NCI-H146 (cell line): ENCODE measurements at regions not wholly inside any gene's neighbourhood (a gene's known extent, or its start where the extent isn't known, plus 50 kb on each side); places are given as distances from the start of the nearest gene placed in this dataset.
"Not testable (repeated sequence)": the region's sequence is repeated elsewhere in the genome, so short reads cannot be mapped to it uniquely, and the experiment has no call there.

ENCODE experiments used
- DNase-seq: peaks from one replicate; lab custom pipeline; 2025; lab: John Stamatoyannopoulos, UW

DNA sequence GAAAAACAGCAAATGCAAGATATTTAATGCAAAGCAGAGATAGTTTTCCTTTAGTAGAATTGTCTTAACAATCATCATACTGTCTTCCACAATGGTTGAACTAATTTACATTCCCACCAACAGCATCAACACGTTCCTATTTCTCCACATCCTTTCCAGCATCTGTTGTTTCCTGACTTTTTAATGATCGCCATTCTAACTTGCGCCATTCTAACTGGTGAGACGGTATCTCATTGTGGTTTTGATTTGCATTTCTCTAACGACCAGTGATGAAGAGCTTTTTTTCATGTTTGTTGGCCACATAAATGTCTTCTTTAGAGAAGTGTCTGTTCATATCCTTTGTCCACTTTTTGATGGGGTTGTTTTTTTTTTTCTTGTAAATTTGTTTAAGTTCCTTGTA is 388.3 kb downstream of the IRS2 start:
- DNase-seq, result not testable (repeated sequence)

DNA sequence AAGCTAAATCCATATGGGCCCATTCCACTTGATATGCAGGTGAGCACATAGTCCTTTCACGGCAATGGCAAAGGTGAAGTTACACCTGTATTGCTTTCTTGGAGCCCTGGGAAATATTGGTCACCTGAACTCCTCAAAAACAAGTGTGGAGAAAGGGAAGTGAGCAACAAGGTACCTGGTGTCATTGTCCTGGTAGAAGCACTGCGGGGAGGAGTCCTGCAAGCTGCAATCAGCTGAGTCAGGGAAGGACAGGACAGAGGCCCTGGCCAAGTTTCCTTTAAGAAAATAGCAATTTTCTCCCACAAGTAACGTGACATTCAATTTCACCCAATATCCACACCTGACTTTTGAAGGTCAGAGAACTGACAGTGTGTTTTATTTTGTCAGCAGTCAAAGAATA is 389.1 kb downstream of the IRS2 start:
- no peak for DNase-seq

DNA sequence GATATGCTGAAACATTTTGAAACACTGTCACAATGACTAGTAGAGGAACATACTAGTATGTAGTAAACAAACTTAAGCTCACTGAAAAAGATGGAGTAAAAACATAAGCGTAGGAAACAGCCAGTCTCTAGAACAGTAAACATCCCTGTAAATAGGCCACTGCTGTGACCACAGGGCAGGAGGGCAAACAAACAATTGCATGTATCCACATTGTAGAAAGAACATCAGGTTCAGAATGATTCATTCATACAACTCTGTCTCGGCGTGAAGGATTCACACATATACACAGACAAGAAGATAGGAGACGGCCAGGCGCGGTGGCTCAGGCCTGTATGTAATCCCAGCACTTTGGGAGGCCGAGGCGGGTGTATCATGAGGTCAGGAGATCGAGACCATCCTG is 390.1 kb downstream of the IRS2 start:
- no peak for DNase-seq

DNA sequence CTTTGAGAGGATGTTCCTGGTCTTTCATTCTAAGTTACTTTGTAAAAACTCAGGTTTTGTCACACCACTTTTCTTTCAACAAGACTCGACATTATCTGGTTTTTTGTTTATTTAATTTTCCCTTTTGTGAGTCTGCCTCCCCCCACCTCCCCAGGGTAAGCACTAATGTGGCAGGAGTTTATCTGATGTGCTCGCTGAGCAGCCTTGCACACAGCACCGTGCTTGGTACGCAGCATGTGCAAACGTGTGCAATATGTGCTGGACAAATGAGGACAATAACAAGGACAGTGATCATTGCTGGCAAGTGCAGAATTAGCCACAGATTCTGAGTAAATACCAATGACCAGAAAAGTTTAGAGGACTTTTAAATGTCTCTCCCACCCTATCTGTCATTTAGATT is 391.4 kb downstream of the IRS2 start:
- no peak for DNase-seq

DNA sequence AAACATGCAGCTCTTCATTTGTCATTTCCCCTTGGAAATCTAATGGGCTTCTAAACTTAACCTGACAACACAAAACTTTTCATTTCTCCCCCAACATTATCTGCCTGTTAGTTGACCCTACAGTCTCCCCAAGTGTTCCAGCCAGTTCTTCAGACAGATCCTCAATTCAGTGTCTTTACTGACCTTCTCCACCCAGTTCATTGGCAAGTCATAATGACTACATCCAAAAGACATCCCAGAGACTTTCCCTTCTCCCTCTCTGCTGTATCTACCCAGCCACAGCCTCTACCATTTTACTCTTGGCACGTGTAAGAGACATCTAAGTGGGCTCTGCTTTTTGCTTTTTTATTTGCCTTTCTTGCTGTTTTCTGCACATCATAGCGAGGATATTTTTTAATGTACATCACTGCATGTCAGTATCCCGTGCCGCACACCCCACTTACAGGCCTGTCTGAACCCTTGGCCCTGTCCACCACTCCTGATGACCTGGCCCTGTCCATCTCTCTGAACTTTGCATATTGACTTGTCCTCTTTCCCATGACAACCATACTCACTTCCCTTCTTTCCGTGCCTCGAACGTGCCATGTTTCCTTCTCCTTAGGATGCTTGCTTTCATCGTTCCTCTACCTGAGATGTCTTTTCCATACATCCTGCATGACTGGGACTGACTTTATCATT is 391.9 kb downstream of the IRS2 start:
- DNase-seq, result no peak

DNA sequence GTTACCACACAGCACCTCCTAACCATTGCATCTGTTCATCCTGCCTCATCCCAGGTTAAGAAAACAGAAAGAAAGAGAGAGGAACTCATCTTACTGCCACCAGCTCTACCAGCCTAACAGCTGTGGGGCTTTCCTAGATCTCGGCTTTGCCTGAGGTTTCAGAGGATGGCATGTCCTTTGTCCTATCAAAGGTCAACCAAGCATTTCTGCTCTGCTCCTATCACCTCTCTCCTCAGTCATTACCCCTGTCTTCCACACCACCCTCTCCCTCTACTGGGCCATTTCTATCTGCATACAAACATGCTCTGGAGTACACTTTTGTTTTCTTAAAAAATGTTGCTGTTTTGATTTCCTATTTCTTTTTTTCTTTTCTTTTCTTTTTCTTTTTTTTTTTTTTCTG is 393.3 kb downstream of the IRS2 start:
- no peak for DNase-seq

DNA sequence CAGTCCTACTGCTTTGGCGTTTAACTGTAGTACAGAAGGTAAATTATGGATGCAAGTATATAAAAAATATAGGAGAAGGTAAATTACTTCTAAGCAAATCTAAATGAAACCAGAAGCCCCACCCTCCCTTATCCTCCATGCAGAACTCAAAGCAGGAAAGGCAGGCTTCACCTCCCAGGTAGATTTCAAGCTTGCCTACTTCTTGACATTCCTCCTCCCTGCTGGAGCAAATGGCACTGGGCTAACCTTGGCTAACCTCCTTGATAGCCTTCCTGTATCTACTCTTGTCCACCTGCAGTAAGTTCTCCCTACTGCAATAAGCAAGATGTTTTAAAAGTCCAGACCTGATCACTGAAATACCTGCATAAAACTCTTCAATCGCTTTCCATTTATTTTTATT is 396.0 kb downstream of the IRS2 start:
- DNase-seq, result no peak

DNA sequence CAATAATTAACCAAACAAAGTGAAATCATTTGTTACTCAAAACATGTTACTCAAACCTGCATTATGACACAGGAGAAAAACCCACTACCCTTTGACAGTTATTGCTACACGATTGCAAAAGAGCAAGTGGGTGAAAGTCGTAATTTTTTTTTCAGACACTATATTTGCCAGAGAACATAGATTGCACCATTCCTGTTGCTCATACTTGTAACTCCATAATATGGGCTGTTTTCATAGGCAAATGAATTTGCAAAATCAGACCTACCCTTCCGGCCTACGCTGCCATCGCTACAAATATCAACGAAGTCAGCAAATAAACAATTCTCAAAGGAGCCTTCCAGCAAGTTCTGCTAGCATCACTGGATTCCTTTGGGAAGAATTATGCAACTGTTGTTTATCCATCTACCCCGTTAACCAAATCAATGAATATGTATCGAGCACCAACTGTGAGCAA is 396.5 kb downstream of the IRS2 start:
- no peak for DNase-seq

DNA sequence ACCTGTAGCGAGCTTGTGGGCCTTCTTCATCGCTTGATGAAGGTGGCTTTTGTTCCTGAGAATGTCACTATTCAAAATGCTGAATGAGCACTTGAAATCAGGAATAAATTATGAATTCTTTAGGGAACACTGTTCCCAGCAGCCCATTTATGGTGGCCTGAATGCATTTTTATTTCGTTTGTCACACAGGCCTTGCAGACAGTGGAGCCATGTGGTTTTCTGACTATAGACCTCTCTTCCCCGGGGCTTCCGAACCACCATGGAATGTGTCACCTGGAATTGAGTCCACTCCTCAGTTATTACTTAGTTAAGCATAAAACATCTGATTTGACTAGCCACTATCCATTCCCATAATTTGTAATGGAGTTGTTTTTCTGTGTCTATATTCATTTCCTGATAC is 396.9 kb downstream of the IRS2 start:
- no peak for DNase-seq

DNA sequence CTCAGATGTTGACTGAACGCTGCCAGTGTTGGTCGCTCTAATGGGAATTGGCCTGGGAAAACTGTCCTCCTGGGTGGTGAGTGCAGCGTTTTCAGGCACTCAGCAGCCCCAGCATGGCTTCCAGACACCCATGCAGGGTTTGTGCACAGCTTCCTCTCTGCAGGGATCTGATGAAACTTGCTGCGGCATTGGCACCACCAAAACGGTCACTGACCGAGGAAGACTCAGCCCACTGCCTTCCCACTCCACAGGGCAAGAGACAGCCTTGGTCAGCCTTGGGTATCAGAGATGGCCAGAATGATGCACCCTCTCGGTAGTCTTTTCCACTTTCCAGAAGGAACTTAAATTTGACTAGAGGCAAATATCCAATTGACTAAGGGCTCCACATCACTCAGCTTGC is 398.9 kb downstream of the IRS2 start:
- DNase-seq, result no peak

DNA sequence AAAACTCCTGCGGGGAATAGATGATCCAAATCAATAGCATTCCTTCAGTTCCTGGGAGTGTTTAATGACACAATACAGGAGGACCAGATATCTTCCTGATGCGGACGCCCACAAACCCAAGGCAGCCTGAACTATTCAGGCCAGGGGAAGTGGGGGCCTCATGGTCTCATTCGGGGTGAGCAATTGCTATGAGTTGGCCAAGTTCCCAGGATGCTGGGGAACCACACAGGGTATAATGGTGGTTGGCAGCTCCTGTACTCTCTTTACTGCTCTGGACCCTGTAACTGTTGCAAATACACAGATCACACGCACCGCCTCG is 401.2 kb downstream of the IRS2 start:
- DNase-seq, result no peak

DNA sequence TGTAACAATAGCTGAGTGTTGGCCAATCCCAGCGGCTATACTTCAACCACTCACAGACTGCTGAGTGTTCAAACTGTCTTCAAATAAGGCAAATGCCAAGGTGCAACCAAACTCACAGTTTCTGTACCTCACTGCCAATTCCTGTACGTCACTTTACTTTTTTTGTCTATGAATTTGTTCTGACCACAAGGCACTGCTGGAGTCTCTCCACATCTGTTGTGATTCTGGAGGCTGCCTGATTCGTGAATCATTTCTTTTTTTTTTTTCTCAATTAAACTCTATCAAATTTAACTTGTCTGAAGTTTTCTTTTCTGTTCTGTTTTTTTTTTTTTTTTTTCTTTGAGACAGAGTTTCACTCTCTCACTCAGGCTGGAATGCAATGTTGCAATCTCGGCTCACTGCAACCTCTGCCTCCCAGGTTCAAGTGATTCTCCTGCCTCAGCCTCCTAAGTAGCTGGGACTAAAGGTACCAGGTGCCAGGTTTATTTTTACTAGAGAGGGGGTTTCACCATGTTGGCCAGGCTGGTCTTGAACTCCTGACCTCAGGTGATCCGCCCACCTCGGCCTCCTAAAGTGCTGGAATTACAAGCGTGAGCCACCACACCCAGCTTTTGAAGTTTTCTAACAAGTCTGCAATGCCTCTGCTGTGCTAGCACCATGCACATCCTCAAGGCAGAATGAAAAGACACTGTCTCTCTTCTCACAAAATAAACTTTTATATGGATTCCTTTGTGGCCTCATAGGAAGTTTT is 401.7 kb downstream of the IRS2 start:
- DNase-seq, result no peak

DNA sequence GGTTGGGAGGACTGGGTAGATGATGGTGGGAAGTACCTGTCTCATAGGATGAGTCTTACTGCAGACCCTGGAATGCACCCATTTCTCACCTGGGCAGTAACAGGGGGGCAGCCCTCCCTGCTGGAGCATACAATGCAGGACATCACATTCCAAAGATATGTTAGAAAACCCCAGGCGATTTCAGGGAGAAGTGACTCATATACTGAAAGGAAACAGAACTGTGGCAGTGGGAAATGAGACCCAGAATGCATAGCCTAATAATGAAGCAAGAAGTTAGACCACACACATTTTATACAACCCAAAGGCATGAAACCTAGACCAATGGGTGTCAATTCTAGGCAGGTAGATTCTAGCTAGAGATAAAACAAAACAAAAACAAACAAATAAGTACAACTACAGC is 402.7 kb downstream of the IRS2 start:
- DNase-seq, result no peak

DNA sequence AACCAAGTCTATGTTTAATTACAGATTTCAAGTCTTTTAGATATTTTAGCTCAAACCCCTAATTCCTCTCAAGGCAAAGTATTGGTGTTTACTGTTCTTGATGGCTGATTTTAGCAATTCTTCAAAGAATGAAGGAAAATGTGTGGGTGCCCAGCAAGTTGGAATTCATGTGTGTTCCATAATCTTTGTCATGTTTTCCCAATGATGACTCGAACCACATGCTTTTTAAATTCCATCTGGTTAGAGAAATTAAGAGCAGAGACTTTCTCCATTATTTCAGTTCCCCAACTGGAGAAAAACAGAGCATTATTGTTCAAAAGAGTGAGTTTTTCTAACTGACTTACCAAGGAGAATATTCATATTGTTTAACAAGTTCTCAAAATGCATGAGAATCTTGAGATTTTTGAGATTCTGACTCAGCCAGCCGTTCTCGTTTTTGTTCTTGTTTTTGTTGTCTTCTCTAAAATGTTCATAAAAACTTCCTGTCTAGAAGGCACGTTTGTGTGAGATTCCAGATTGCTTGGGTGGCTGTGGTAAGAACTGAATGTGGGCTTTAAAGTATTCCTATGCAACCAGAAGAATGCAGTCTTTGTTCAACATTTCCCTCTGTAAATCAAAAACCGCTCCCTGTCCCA is 404.7 kb downstream of the IRS2 start:
- DNase-seq, result no peak

DNA sequence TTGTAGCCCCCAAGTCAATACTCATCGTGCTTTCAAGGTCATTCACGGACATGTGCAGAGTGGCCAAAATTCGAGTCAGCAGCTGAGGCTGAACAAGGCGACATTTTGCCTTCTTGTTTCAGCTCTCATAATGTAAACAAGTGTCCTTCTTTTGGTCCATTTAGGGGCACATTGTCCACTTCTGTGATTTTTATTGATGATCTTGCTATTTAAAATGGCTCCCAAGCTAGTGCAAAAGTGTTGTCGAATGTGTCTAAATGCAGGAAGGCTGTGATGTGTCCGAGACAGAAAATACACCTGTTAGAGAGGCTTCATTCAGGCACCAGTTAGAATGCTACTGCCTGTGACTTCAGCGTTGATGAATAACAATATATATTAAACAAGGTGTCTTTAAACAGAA is 405.9 kb downstream of the IRS2 start:
- DNase-seq, result no peak

DNA sequence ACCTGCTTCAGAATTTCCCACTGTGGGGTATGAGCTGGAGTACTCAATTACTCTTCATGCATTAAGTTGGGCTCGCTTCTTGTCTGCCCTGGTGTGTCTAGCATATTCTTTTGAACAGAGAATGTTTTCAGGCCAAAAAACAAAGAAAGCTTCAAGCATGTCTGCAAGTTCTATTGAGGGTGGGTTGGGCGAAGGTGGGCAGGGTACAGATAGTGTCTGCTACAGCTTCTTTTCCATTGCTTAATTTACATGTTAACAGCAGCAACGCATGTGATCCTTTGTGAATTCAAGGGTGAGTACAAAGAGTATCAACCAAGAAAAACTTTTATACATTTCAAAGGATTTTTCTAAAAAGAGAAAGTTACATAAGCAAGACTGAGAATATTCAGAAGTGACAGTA is 406.5 kb downstream of the IRS2 start:
- DNase-seq, result no peak

DNA sequence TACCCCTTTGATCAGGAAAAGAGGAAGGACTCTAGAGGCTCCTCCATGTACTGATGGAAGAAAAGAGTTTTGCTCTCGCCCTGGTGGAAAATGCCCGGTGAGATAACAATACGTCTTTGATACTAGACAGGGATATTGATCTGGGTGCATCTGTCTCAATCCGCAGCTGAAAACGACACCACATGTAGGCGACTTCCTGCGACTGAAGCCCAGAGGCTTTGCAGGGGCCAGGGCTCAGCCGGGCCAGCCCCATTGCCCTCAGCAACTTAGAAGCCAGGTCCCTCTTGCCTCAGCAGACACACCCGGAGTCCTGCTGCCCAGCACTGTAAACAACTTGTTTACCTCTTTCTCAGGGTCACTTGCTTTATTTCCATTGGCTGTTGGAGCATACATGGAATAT is 409.4 kb downstream of the IRS2 start:
- no peak for DNase-seq

DNA sequence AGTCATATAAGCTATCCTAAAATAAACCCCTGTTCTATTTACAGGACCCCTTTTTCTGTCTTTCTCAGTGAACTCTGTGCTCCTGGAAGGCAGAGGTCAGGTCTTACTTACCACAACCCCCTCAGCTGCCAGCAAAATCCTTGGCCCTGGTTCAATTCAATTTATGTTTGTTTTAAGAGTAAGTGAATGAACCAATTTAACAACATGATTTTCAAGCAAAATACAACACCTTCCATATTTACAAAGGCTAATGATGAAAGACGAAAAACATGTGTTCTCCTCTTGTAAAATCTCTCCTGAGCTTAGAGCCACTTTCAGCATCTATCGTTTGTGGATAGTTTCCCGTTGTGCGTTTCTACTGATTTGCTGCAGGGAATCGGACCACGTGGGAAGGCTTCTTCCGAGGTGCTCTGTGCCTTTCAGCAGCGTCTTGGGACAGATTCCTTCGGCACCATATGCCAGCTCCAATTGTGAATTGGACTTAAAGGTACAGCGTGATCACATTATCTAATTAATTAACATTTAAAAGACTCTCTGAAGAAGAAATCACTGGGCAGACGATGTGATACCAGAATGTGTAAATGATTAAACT is 411.7 kb downstream of the IRS2 start:
- no peak for DNase-seq

DNA sequence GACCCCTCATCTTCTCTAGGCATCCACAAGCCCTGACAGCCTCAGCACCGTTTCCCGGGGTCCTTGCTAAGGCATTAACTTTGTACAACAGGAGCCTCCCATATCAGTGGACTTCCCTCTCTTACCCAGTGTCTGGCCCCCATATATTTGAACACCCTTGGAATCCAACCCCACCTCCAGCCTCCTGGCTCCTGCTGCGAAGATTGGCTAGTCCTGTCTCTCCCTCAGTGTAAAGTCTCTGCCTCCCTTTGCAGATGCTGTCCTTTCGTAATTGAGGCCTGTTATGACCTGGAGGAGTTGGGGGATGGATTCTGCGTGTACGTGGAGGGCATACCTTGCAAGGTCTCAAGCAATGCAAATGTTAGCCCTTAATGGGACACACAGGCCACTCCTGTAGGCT is 413.7 kb downstream of the IRS2 start:
- no peak for DNase-seq

DNA sequence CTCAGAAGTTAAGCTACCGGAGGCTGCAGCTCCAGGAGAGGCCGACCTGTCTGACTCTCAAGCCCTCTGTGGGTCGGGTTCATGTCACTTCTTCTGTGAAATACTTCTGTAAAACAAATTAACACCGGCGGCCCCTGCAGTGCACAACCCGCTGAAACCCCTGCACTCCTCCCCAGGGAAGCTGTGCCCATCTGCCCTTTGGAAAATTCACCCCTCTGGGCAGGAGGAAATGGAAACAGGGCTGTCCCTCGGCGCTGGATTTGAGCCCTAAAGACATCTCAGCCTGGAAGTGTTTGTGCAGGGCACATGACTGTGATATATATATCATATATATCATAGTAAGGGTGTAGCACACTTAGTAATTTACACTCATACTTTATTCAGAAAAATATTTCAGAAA is 415.3 kb downstream of the IRS2 start:
- no peak for DNase-seq

DNA sequence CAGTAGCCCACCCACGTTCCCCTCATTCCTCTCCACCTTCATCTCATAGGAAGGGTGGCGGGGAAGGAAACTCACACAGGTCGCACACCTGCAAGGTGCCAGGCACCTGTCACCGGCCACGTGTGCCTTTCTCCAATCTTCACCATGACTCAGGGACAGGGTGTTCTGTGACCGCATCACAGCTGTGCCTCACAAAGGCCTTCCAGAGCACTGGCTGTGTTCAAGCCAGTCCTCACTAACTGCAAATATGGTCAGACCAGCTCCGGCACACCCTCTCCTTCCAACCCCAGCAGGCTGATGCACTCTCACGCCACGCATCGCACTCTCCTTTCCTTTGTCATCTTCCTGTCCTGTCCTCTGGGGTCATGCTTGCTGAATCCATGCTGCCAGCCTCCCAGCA is 415.9 kb downstream of the IRS2 start:
- no peak for DNase-seq

DNA sequence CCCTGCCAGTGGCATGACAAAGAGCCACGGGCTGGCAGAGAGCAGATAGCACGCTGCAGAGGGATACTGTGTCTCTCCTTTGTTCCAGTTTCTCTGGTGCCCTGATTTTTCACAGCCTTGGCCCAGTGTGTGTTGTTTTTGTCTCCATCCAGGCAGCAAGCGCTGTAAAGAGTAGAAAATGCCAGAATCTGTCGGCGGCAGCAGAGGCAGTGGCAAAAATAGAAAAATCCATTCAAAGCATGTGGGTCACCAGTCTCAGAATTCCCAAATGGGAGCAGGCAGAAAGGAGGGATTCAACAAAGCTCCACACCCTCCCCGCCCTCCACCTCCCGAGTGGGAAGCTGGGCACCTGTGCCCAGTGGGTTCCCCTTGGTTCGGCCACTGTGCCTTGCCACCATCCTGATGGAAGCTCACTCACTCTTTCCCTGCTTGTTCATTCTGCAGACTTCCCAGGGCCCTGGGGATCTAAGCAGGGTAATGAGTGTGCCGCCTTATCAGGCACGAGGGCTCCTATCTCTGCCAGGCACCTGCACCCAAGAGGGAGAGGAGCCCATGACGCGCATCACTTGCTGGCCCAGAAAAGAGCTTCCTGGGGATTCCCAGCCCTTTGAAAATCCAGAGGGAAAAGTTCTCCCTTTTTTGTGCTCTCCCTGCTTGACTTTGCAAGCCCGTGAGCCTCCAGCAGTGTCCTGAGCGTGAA is 416.9 kb downstream of the IRS2 start:
- no peak for DNase-seq

DNA sequence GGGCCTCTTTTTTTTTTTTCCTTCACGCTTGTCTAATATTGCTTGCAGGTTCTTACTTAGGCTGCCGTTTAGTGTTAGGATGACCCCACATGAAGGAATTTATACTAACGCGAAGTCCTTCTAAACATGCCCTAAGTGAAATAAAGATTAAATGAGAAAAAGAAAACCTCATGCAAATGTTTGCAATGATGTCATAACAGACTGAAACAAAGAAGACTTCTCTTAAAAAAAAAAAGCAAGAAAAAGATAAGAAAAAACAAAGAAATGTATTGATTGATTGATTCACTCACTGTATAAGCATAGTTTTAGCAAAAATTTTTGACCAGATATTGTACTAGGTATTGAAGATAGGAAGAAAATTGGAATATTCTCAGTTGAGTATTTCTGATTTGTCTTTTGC is 418.2 kb downstream of the IRS2 start:
- no peak for DNase-seq
